ENCODE measurements at regions not wholly inside any gene's neighbourhood (a gene's known extent, or its start where the extent isn't known, plus 50 kb on each side); places are given as distances from the start of the nearest gene placed in this dataset.
"Not testable (repeated sequence)": the region's sequence is repeated elsewhere in the genome, so short reads cannot be mapped to it uniquely, and the experiment has no call there.

DNA sequence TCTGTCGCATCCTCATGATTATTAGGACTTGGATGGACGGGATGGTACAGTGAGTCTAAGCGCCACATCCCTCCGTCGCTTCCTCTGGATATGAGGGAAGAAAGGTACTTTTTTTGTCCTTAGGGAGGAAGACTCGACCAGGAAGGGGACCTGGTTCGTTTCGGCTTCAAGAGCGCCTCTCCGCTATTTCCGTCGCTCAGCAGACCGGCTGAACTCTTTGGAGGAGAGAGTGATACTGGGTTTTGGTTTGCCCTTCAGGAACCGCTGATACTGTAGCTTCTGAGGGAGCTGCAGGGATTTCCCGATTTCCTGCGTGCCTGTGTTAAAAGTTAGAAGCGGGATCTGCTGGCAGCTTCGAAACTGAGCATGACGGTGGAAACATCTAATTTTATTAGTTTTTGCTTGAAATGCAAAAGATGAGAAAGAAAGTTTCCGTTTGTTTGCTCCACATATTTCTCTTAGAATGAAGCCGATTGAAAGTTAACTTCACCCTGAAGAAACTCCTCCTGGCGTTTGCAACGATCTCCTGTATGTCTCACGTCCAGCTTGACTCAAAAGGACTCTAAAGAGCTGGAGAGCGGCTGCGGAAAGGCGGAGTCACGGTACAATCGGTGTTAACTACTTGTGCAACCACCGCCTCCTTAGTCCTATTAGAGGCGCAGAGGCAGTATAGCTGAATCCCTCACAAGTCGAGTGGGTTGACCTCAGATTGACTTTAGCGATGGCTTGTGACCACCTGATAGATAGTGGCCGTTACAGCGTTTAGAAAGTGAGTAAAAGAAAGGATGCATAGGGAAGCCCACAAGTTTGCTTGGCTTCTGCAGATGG, 129.4 kb downstream of the TRIM27 start:
- no peak for DNase-seq

DNA sequence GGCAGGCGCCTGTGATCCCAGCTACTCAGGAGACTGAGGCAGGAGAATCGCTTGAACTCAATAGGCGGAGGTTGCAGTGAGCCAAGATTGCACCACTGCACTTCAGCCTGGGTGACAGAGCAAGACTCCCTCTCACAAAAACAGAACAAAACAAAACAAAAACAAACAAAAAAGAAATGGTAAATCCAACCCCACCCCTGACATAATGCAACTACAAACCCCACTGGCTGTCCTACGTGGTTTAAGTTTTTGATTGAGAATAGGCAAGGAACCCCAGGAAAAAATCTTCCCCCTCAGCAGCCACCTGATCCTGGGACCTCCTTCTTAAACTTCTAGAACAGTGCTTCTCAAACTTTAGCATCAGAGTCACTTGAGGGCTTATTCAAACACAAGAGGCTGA, 123.1 kb downstream of the TRIM27 start:
- not testable (repeated sequence) for DNase-seq

DNA sequence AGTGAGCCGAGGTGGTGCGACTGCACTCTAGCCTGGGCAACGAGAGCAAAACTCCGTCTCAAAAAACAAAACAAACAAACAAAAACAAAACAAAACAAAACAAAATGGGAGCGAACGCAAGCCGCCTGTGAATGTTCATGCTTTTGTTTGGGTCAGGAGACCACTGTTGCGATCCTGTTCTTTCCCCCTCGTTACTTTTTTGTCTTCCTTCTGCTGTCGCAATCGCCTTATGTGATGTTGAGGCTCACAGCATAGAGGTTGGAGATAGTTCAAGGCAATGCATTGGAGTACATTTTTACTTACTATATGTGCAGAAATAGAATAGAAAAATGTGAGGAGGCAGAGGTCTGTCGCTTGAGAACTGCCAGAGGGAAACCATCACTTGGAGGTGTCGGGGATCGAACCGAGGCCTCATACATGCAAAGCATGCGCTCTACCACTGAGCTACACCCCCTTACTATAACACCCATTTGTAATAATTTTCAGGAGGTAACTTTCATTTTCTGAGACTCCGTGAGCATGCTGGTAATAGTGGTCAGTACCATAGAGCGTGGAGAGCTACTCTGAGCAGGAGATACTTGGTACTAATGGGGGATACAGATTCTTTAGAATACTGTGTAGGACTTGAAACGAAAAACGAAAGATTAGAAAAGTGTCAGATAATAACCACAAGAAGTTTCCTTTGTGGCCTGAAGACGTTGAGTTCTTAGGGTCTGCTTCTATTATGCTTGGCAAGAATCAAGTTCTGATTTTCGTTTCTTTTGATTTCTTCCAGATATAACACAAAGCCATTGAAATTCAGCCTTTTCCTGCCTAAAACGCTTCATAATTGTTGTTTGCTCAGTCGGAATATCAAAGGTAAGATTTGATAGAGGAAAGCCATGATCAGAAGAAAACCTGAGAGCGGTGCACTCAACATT, 121.1 kb downstream of the TRIM27 start:
- no peak for DNase-seq

DNA sequence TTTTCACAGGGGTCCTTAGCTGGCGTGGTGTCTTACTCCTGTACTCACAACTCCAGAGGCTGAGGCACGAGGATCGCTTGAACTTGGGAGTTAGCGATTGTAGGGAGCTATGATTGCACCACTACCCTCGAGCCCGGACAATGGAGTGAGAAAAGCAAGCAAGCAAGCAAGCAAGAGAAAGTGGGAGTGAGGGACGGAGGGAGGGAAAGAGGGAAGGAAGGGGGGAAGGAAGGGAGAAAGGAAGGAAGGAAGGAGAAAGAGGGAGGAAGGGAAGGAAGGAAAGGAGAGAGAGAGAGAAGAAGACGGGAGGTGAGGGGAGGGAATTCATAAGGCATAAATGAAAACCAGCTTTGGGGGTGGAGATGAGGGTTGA, 120.5 kb downstream of the TRIM27 start:
- no peak for DNase-seq

DNA sequence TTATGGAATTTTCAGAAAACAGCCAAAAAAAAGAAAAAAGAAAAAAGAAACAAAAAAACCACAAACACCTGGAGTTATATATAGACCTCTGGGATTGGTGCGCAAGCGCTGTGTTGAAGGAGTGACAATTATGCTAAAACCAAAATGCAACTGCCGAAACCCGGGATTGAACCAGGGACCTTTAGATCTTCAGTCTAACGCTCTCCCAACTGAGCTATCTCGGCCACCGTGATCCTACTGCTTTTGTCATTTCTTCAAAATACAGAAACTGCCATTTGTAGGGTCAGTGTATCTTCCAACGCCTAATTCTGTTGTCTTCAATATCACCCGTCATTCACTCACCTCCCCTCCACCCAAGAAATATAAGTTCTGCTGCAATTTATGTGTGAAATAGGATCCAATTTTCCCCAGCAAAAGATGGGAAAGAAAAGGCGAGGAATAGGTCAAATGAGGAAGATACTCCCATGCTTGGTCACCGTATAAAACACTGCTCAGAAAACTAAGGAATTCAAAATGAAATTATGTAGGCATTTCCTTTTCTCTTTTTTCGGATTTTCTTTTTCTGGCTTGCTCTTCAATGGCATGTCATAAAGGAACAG, 116.0 kb downstream of the TRIM27 start:
- DNase-seq: no peak

DNA sequence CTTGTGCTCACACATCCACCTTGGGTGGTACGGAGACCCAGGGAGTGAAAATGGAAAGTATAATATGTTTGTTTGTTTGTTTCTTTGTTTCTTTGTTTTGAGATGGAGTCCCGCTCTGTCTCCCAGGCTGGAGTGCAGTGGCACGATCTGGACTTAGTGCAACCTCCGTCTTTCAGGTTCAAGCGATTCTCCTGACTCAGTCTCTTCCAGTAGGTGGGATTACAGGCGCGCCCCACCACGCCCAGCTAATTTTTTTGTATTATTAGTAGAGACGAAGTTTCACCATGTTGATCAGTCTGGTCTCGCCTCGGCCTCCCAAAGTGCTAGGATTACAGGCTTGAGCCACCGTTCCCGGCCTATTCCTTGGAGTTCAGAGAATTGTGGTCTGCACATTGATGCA, 115.4 kb downstream of the TRIM27 start:
- no peak for DNase-seq

DNA sequence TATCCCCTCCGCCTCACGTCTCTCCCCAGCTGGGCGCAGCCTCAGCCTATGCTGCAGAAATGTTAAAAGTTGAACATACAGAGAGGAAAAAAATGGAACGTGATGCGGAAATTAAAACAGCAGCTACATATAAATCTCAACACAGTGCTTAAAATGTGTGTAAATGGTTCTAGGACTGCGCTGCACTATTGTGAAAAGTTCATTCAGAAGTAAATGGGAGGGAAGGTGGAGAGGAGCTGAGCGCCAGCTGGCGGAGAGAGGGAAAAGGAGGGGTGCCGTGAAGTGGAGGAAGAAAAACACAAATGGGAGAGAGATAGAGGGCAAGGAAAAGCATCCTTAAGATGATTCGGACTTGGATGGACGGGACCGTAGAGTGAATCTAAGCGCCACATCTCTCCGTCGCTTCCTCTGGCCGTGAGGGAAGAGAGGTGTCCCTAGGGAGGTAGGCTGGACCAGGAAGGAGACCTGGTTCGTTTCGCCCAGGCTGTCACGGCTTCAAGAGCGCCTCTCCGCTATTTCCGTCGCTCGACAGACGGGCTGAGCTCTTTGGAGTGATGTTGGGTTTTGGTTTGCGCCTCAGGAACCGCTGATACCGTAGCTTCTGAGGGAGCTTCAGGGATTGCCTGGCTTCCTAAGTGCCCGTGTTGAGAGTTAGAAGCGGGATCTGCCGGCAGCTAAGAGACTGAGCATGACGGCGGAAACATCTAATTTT, 113.7 kb downstream of the TRIM27 start:
- no peak for DNase-seq

DNA sequence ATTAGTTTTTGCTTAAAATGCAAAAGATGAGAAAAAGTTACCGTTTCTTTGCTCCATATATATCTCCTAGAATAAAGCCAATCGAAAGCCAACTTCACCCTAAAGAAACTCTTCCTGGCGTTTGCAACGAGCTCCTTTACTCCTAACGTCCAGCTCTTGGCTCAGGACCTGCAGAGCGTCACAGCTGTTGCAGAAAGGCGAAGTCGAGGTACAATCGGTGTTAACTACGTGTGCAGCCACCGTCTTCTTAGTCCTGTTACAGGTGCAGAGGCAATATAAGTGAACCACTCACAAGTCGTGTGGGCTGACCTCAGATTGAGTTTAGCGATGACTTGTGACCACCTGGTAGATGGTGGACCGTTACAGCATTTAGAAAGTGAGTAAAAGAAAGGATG, 113.1 kb downstream of the TRIM27 start:
- no peak for DNase-seq

DNA sequence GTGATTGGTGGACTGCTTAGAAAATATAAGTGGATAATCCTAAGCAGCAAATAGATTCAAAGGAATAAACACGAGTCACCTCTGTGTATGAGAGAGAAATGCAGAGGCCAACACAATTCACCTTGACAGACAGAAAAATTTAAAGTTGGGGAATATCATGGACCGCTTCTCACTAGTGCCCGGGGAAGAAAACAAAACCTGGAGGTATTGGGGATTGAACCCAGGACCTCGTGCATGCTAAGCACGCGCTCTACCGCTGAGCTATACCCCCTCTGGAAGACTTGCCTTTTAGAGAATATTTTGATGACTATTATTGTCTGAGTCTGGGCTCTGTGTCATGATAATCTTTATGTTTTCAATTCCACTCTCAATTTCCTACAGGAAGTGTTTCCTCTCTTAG, 111.9 kb downstream of the TRIM27 start:
- no peak for DNase-seq

DNA sequence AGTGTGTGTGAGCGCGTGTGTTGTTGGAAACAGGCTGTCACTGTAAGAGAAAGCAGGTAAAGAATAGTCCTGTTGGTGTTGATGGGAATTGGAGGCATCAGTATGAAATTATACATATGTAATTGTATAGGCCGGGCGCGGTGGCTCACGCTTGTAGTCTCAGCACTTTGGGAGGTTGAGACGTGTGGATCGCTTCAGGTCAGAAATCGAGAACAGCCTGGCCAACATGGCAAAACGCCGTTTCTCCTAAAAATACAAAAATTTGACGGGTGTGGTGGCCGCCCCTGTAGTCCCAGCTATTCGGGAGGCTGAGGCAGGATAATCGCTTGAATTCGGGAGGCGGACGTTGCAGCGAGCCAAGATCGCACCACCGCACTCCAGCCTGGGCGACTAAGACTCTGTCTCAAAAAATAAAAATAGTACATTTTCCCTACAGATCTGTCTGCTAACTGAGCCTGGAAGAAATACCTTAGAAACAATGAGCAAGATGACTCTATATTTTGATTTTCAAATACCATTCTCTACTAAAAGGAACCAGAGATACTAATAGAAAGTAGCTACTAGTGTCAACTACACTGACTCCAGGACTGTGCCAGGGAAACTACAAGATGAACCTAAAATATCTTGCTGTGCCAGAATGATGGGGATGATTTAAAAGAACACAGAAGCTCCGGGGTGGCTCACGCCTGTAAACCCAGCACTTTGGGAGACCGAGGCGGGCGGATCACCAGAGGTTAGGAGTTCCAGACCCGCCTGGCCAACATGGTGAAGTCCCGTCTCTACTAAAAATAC, 110.8 kb downstream of the TRIM27 start:
- DNase-seq: no peak

DNA sequence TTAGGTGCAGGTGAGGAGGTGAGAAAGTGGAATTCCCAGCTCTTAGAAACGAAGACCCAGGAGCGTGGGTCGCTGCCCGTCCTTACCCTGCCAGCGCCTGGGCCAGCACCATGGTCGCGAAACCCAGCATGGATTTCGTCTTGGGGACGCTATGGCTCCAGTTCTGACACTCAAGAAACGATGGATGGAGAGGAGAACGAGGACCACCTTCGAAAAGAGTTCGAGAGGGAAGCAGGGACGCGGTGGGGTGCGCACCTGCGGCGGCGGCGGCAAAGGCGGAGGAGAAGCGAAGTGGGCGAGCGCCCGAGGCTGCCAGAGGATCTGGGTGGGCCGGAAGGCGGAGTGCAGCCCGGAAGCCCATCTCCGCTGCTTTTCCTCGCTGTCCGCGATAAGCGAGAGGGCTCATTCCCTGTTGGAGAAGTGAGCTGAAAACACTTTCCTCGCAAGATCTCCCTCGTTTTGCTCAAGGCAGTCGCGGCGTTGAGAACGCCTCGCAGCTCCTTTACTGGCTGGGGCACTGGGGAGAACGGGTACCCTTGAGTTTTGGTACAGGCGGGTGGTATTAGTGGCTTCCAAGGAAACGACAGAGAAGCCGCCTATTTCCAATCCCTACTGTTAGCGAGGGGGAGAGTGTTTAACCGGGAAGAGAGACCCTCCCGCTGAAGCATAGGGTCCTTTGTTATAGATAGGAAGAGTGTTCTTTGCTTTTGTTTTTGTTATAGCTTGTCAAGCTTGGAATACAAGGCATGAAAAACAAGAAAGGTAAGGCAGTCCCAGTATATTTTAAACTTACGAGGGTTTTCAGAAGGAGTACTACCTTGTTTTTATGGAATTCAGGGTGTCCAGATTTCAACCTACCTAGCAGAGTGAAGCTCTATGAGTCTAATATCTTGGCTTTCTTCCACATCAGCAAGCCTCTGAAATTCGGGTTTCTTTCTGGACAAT, 109.5 kb downstream of the TRIM27 start:
- no peak for DNase-seq

DNA sequence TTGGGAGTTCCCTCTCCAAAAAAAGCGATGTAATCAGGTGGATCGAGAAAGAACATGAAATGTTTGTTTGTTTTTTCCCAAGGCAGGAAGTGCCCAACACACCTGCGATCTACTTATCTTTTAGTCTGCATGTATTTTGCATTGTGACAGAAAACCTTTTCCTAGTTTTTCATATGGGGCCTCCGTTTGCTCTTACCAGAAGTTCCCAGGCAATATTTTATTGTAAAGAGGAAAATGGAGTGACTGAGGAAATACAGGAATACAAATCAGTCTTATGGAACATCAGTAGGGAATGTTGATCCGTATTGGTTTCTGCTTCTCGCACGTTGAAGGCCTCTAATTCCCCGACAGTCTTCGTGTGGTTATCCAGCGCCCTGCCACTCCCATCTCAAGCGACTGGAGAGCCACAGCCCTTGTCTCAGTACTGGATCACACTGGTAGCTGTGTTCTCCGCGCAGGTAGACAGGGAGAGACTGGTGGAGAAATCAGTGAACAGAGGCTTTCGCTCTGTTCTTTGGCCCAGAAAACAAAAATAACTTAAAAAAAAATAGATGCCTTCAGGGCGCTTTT, 107.4 kb downstream of the TRIM27 start:
- no peak for DNase-seq

DNA sequence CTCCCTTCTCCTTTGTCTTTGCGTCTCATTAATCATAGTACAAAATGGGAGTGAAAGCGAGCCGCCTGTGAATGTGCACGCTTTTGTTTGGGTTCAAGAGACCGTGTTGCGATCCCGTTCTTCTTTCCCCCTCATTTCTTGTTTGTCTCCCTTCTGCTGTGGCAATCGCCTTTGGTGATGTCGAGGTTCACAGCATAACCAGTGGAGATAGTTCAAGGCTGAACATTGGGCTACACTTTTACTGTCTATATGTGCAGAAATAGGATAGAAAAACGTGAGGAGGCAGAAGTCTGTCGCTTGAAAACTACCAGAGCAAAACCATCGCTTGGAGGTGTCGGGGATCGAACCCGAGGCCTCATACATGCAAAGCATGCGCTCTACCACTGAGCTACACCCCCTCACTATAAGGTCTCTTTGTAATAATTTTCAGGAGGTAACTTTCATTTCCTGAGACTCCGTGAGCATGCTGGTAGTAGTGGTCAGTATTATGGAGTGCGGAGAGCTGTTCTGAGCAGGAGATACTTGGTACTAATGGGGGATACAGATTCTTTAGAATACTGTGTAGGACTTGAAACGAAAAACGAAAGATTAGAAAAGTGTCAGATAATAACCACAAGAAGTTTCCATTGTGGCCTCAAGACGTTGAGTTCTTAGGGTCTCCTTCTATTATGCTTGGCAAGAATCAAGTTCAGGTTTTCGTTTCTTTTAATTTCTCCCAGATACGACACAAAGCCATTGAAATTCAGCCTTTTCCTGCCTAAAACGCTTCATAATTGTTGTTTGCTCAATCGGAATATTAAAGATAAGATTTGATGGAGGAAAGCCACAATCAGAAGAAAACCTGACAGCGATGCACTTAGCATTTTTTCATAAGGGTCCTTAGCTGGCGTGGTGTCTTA, 106.6 kb downstream of the TRIM27 start:
- DNase-seq: no peak

DNA sequence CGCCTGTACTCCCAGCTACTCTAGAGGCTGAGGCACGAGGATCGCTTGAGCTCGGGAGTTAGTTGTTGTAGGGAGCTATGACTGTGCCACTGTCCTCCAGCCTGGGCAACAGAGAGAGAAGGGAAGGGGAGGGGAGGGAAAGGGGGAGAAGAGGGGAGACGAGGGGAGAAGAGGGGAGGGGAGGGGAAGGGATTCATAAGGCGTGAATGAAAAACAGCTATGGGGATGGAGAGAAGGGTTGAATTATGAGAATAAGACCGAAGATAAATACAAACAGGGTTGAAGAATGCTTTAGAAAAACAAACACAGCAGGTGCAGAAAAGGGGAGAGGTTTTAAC, 106.0 kb downstream of the TRIM27 start:
- DNase-seq: no peak

DNA sequence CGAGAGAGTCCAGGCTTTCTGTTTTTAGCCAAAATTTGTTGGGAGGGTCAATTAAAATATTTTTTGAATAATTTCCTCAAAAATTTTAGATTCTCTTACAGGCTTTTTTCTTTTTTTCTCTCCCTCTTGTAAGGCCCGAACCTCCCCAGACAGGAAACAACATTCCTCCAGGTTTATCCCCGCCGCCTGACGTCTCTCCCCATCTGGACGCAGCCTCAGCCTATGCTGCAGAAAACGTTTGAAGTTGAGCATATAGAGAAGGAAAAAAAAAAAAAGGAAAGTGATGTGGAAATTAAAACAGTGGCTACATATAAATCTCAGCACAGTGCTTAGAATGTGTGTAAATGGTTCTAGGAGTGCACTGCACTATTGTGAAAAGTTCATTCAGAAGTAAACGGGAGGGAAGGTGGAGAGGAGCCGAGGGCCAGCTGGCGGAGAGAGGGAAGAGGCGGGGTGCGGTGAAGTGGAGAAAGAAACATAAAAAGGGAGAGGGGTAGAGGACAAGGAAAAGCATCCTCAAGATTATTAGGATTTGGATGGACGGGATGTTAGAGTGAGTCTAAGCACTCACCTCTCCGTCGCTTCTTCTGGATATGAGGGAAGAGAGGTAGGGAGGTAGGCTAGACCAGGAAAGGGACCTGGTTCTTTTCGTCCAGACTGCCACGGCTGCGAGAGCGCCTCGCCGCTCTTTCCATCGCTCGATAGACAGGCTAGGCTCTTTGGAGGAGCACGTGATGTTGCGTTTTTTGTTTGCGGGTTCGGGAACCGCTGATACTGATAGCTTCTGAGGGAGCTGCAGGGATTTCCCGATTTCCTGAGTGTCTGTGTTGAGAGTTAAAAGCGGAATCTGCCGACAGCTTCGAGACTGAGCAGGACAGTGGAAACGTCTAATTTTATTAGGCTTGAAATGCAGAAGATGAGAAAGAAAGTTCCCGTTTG, 98.7 kb downstream of the TRIM27 start:
- DNase-seq: no peak

DNA sequence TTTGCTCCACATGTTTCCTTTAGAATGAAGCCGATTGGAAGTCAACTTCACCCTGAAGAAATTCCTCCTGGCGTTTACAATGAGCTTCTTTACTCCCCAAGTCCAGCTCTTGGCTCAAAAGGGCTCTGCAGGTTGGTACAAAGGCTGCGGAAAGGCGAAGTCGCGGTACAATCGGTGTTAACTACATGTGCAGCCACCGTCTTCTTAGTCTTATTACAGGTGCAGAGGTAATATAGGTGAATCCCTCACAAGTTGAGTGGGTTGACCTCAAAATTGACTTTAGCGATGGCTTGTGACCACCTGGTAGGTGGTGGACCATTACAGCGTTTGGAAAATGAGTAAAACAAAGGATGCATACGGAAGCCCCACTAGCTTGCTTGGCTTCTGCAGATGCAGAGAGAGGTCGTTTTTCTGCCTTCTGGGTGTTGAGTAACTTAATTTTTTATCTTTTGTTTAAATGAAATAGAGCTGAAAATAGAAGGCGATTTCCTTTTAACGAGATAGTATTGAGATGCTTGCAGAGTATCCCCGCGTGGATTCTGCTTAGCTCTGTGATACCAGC, 98.0 kb downstream of the TRIM27 start:
- no peak for DNase-seq

DNA sequence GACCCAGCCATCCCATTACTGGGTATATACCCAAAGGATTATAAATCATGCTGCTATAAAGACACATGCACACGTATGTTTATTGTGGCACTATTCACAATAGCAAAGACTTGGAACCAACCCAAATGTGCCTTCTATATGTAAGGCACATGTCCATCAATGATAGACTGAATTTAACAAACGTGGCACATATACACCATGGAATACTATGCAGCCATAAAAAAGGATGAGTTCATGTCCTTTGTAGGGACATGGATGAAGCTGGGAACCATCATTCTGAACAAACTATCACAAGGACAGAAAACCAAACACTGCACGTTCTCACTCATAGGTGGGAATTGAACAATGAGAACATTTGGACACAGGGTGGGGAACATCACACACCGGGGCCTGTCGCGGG, 92.1 kb downstream of the TRIM27 start:
- not testable (repeated sequence) for DNase-seq
